Fibroblast of lung (primary cell): ENCODE measurements at regions not wholly inside any gene's neighbourhood (a gene's known extent, or its start where the extent isn't known, plus 50 kb on each side); places are given as distances from the start of the nearest gene placed in this dataset.

Experiments used
- DNase-seq, 2 donors: peaks; one replicate each; pipeline versions ENCODE4 v3.0.0 to v3.0.0-alpha.2; 2010; ENCODE audit warnings: low read depth in 2 of 2
- H2AFZ ChIP-seq: 2 replicates; pipeline ENCODE4 v1.5.1; 2012; ENCODE audit warnings: low read length, control low read depth, inconsistent platforms
- H3K27ac ChIP-seq: 2 replicates; pipeline ENCODE4 v1.5.1; 2011; ENCODE audit warnings: low read length, control low read depth; ENCODE audit not compliant: insufficient read depth
- H3K27me3 ChIP-seq: 2 replicates; pipeline ENCODE4 v1.5.1; 2011; ENCODE audit warnings: mild to moderate bottlenecking, low read length; ENCODE audit not compliant: control insufficient read depth, insufficient read depth
- H3K36me3 ChIP-seq: 2 replicates; pipeline ENCODE4 v1.5.1; 2011; ENCODE audit warnings: low read length; ENCODE audit not compliant: control insufficient read depth, insufficient read depth
- H3K4me1 ChIP-seq: 2 replicates; pipeline ENCODE4 v1.5.1; 2011; ENCODE audit warnings: low read length; ENCODE audit not compliant: control insufficient read depth, insufficient read depth; ENCODE audit errors: extremely low read depth
- H3K4me2 ChIP-seq: 2 replicates; pipeline ENCODE4 v1.5.1; 2011; ENCODE audit warnings: low read length, control low read depth; ENCODE audit not compliant: insufficient read depth; ENCODE audit errors: extremely low read depth
- H3K4me3 ChIP-seq, 4 experiments: fragments of 200-600 bp in 1 of 4; sonication (generic) in 1 of 4; replicated peaks in 1 of 4; 2 replicates each; pipeline ENCODE4 v1.5.1; 2011 to 2016; ENCODE audit warnings: low read length in 4 of 4, low read depth in 3 of 4, mild to moderate bottlenecking in 3 of 4, control low read depth in 2 of 4, inconsistent platforms in 1 of 4, mixed read lengths in 1 of 4; ENCODE audit not compliant: insufficient read depth in 1 of 4; ENCODE audit errors: control extremely low read depth in 1 of 4
- H3K79me2 ChIP-seq: 2 replicates; pipeline ENCODE4 v1.5.1; 2012; ENCODE audit warnings: mild to moderate bottlenecking, low read length, inconsistent platforms; ENCODE audit not compliant: control insufficient read depth, insufficient read depth
- H3K9ac ChIP-seq: 2 replicates; pipeline ENCODE4 v1.5.1; 2011; ENCODE audit warnings: mild to moderate bottlenecking, low read length, control low read depth; ENCODE audit not compliant: insufficient read depth
- H3K9me3 ChIP-seq: 2 replicates; pipeline ENCODE4 v1.5.1; 2012; ENCODE audit warnings: low read depth, low read length; ENCODE audit not compliant: control insufficient read depth, insufficient read depth
- H4K20me1 ChIP-seq: 2 replicates; pipeline ENCODE4 v1.5.1; 2011; ENCODE audit warnings: low read length; ENCODE audit not compliant: control insufficient read depth, insufficient read depth; ENCODE audit errors: extremely low read depth
- EZH2 ChIP-seq: IDR thresholded peaks from 2 replicates; pipeline ENCODE4 v1.5.1; 2012; ENCODE audit warnings: low read length, control low read depth, mild to moderate bottlenecking; ENCODE audit errors: missing control alignments
- TF ChIP-seq, protein P1 (sequence below), 2 donors: IDR thresholded peaks in 1 of 2; conservative IDR thresholded peaks in 1 of 2; 1 replicate in 1 of 2; 2 replicates in 1 of 2; pipeline ENCODE4 v1.5.1; 2011 to 2012; ENCODE audit warnings: low read length in 2 of 2, control low read depth in 1 of 2, inconsistent platforms in 1 of 2, low read depth in 1 of 2, mild to moderate bottlenecking in 1 of 2

DNA sequence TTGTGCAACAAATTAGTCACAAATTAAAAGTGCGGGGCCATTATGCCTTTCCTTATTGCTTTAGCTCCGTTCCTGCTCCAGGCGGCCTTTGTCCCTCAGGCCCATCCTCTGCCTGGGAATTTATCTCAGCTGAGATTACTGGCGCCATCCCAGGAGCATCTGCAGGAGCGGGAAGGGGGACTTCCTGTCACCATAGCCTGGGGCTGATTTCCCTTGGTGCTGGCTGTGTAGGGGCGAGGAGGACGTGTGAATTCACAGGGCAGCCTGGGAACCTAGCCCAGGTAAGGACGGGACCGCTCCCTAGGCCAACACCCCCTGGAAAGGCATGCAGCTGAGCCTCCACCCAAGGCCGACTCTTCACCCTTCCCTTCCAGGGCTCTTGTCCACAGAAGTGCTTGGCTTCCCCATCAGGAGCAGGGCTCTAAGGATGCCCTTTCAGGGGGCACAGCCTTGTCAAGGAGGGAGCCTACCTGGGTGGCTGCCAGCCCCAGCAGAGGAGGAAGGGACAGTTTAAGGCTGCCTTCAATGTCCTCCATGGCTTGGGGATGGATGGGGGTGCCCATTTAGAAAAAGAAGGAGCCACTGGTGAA is 72.6 kb upstream of the NKX1-1 start:
- TF ChIP-seq EZH2 = no peak
- TF ChIP-seq, protein P1, sequence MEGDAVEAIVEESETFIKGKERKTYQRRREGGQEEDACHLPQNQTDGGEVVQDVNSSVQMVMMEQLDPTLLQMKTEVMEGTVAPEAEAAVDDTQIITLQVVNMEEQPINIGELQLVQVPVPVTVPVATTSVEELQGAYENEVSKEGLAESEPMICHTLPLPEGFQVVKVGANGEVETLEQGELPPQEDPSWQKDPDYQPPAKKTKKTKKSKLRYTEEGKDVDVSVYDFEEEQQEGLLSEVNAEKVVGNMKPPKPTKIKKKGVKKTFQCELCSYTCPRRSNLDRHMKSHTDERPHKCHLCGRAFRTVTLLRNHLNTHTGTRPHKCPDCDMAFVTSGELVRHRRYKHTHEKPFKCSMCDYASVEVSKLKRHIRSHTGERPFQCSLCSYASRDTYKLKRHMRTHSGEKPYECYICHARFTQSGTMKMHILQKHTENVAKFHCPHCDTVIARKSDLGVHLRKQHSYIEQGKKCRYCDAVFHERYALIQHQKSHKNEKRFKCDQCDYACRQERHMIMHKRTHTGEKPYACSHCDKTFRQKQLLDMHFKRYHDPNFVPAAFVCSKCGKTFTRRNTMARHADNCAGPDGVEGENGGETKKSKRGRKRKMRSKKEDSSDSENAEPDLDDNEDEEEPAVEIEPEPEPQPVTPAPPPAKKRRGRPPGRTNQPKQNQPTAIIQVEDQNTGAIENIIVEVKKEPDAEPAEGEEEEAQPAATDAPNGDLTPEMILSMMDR (conservative IDR thresholded peaks at IDR 0.05 in 1 of 2, IDR thresholded peaks at IDR 0.05 in 1 of 2; ENCODE audit: low read depth in 1 of 2, low read length in 2 of 2) = no peak

DNA sequence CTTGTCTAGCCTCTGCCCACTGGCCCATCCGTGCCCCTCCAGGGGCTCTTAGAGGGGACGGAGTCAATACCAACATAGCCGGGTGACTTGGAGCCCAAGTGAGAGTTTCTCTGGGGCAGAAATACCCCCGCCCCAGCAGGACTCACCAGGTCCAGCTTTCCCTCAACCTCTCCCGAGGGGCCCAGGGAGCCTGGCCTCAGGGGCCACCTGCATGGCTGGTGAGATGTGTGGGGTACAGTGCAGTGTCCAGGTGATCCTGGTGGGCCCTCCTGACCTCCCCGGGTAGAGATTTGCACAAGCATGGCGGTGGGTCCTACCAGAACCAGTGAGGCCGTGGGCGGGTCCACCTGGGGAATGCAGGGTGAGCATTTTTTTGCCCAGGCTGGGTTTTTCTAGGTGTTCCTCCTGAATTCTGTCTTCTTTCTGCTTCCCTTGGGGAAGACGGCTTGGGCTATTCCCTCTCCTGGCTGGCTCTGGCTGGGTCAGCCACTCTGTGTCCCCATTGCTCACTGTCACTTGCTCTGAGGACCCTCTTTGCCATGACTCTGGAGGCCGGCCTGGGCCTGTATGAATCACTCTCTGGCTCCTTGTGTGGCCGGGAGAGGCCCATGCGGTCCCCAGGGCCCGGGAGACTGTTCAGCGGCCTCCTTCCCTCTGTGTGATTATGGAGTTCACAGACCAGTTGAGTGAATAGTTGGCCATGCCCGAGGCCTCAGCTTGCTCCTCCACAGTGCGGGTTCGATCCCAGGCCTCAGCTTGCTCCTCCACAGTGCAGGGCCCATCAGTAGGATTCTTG is 71.0 kb upstream of the NKX1-1 start:
- H3K27ac ChIP-seq = no peak overlapping the region
- H3K9ac ChIP-seq = no peak overlapping the region
- no peak overlapping the region for H3K4me3 ChIP-seq
- no peaks in the 10 kb centered on the region for H3K4me1 ChIP-seq
- no peaks in the 10 kb centered on the region for H3K36me3 ChIP-seq
- H3K9me3 ChIP-seq = no peaks in the 10 kb centered on the region
- H4K20me1 ChIP-seq = no peaks in the 10 kb centered on the region
- no peak overlapping the region for H2AFZ ChIP-seq
- DNase-seq = no peak
- TF ChIP-seq, protein P1 (conservative IDR thresholded peaks at IDR 0.05 in 1 of 2, IDR thresholded peaks at IDR 0.05 in 1 of 2; ENCODE audit: low read depth in 1 of 2, low read length in 2 of 2) = no peak
- TF ChIP-seq EZH2 = no peak
- H3K27me3 ChIP-seq = peaks cover 4% of the 10 kb centered on the region
- H3K4me2 ChIP-seq = no peak overlapping the region
- H3K79me2 ChIP-seq = no peaks in the 10 kb centered on the region

More for the DNA sequence above, 72.6 kb upstream of the NKX1-1 start:
- no peak overlapping the region for H3K4me2 ChIP-seq
- H3K9ac ChIP-seq = no peak overlapping the region
- DNase-seq = no peak
- H4K20me1 ChIP-seq = no peaks in the 10 kb centered on the region
- no peak overlapping the region for H3K27ac ChIP-seq
- H3K79me2 ChIP-seq = no peaks in the 10 kb centered on the region
- no peaks in the 10 kb centered on the region for H3K36me3 ChIP-seq
- no peak overlapping the region for H2AFZ ChIP-seq
- no peaks in the 10 kb centered on the region for H3K9me3 ChIP-seq
- H3K4me3 ChIP-seq = no peak overlapping the region
- no peaks in the 10 kb centered on the region for H3K27me3 ChIP-seq
- no peaks in the 10 kb centered on the region for H3K4me1 ChIP-seq

DNA sequence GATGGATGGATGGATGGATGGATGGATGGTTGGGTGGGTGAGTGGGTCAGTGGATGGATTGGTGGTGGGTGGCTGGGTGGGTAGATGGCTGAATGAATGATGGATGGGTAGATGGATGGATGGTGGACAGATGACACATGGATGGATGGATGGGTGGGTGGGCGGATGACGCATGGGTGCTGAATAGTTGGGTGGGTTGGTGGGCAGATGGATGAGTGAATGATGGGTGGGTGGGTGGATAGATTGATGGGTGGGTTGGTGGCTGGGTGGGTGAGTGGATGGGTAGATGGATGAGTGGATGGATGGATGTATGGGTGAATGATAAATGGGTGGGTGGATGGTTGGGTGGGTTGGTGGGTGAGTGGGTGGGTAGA is 69.9 kb upstream of the NKX1-1 start:
- Histone ChIP-seq H3K4me1 (no peaks in the 10 kb centered on the region), H3K9me3 (no peaks in the 10 kb centered on the region), H3K4me2 (no peak overlapping the region), H3K27ac (no peak overlapping the region), H3K27me3 (peaks cover 9% of the 10 kb centered on the region), H3K79me2 (no peaks in the 10 kb centered on the region), H3K36me3 (no peaks in the 10 kb centered on the region), H3K4me3 (no peak overlapping the region), H4K20me1 (no peaks in the 10 kb centered on the region), H2AFZ (no peak overlapping the region), H3K9ac (no peak overlapping the region)
- no peak for DNase-seq
- no peak for TF ChIP-seq EZH2
- TF ChIP-seq, protein P1 (conservative IDR thresholded peaks at IDR 0.05 in 1 of 2, IDR thresholded peaks at IDR 0.05 in 1 of 2; ENCODE audit: low read depth in 1 of 2, low read length in 2 of 2) = no peak
